Inferior parietal cortex (tissue), 1 donor: ENCODE measurements at regions not wholly inside any gene's neighbourhood (a gene's known extent, or its start where the extent isn't known, plus 50 kb on each side); places are given as distances from the start of the nearest gene placed in this dataset.

Experiments used
- DNase-seq: peaks from one replicate; pipeline ENCODE4 v3.0.0-alpha.2; 2016; ENCODE audit errors: extremely low spot score

- no peak for DNase-seq
These were observed 162.3 kb upstream of the KLF14 start for GRCh38 chr7:130896051-130896881.

GRCh38 chr7:130896898-130897514 is 163.0 kb upstream of the KLF14 start:
- peak; percentile 88 for DNase-seq

GRCh38 chr7:130897515-130898419 is 163.8 kb upstream of the KLF14 start:
- DNase-seq = no peak

GRCh38 chr7:130899071-130899560 is 165.1 kb upstream of the KLF14 start:
- DNase-seq = no peak

GRCh38 chr7:130899638-130900401 is 165.8 kb upstream of the KLF14 start:
- DNase-seq = no peak

- DNase-seq = no peak
These were observed 166.6 kb upstream of the KLF14 start for GRCh38 chr7:130900471-130901076.

GRCh38 chr7:130901209-130901783 is 167.3 kb upstream of the KLF14 start:
- DNase-seq = no peak

- no peak for DNase-seq
These were observed 168.8 kb upstream of the KLF14 start for GRCh38 chr7:130902755-130903357.

GRCh38 chr7:130903358-130903974 is 169.5 kb upstream of the KLF14 start:
- no peak for DNase-seq

- DNase-seq = no peak
These were observed 170.2 kb upstream of the KLF14 start for GRCh38 chr7:130904031-130904757.

GRCh38 chr7:130904792-130905191 is 170.8 kb upstream of the KLF14 start:
- no peak for DNase-seq

GRCh38 chr7:130906575-130906974 is 172.6 kb upstream of the KLF14 start:
- DNase-seq = no peak

GRCh38 chr7:130907439-130907838 is 173.4 kb upstream of the KLF14 start:
- no peak for DNase-seq

GRCh38 chr7:130908345-130909160 is 174.5 kb upstream of the KLF14 start:
- no peak for DNase-seq

GRCh38 chr7:130909161-130909836 is 175.3 kb upstream of the KLF14 start:
- no peak for DNase-seq

GRCh38 chr7:130909881-130910672 is 176.1 kb upstream of the KLF14 start:
- no peak for DNase-seq
